ENCODE measurements at regions not wholly inside any gene's neighbourhood (a gene's known extent, or its start where the extent isn't known, plus 50 kb on each side); places are given as distances from the start of the nearest gene placed in this dataset.

DNA sequence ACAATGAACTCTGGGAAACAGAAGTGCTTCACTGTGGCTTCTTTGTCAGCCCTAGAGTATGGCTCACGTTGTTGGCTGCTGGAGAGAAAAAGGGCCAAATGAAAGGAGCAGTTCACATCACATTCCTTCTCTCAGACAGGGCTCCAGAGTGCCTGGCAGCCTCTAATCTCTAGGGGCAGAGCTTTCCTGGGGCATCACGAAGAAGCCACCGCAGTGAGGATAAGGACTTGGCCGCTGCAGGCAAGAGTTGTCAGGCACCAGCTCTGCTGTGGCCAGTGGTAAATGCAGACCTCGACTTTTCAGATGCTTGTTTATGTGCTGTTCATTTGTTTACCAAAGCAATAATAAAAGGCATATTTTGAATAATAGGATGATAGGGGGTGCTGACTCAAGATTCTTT, 227.2 kb downstream of the ICE1 start:
- TF ChIP-seq, protein P1, sequence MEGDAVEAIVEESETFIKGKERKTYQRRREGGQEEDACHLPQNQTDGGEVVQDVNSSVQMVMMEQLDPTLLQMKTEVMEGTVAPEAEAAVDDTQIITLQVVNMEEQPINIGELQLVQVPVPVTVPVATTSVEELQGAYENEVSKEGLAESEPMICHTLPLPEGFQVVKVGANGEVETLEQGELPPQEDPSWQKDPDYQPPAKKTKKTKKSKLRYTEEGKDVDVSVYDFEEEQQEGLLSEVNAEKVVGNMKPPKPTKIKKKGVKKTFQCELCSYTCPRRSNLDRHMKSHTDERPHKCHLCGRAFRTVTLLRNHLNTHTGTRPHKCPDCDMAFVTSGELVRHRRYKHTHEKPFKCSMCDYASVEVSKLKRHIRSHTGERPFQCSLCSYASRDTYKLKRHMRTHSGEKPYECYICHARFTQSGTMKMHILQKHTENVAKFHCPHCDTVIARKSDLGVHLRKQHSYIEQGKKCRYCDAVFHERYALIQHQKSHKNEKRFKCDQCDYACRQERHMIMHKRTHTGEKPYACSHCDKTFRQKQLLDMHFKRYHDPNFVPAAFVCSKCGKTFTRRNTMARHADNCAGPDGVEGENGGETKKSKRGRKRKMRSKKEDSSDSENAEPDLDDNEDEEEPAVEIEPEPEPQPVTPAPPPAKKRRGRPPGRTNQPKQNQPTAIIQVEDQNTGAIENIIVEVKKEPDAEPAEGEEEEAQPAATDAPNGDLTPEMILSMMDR (IDR thresholded peaks at IDR 0.05), result no peak
- no peak for TF ChIP-seq POLR2A (IDR thresholded peaks at IDR 0.05)

Data from thyroid gland (tissue), 4 donors.